H9 (cell line): ENCODE measurements at regions not wholly inside any gene's neighbourhood (a gene's known extent, or its start where the extent isn't known, plus 50 kb on each side); places are given as distances from the start of the nearest gene placed in this dataset.

ENCODE experiments used
- DNase-seq: peaks from one replicate; pipeline ENCODE4 v3.0.0-alpha.2; 2017
- H2AFZ ChIP-seq: one replicate; pipeline ENCODE4 v1.6.1; 2013; ENCODE audit warnings: mild to moderate bottlenecking, low read length, control low read depth, moderate library complexity
- H2AK5ac ChIP-seq: 2 replicates; pipeline ENCODE4 v1.6.1; 2013; ENCODE audit warnings: low read length, control low read depth, mixed read lengths; ENCODE audit not compliant: insufficient read length
- H2BK120ac ChIP-seq: one replicate; pipeline ENCODE4 v1.6.1; 2013; ENCODE audit warnings: low read depth, mild to moderate bottlenecking, low read length, control low read depth, inconsistent platforms; ENCODE audit not compliant: poor library complexity, severe bottlenecking
- H2BK12ac ChIP-seq: 2 replicates; pipeline ENCODE4 v1.6.1; 2013; ENCODE audit warnings: low read length, control low read depth, mixed read lengths, low read depth; ENCODE audit not compliant: insufficient read length
- H2BK15ac ChIP-seq: 2 replicates; pipeline ENCODE4 v1.6.1; 2013; ENCODE audit warnings: low read depth, low read length, control low read depth
- H2BK20ac ChIP-seq: one replicate; pipeline ENCODE4 v1.6.1; 2013; ENCODE audit warnings: low read depth, mild to moderate bottlenecking, low read length, control low read depth, inconsistent platforms; ENCODE audit not compliant: poor library complexity, severe bottlenecking
- H2BK5ac ChIP-seq: 2 replicates; pipeline ENCODE4 v1.6.1; 2013; ENCODE audit warnings: low read length, control low read depth, mixed read lengths; ENCODE audit not compliant: insufficient read length
- H3K14ac ChIP-seq: 2 replicates; pipeline ENCODE4 v1.6.1; 2013; ENCODE audit warnings: low read length, control low read depth; ENCODE audit not compliant: insufficient read depth
- H3K18ac ChIP-seq: 2 replicates; pipeline ENCODE4 v1.6.1; 2013; ENCODE audit warnings: low read depth, mild to moderate bottlenecking, mixed read lengths, low read length, control low read depth; ENCODE audit not compliant: insufficient read length
- H3K23ac ChIP-seq: 2 replicates; pipeline ENCODE4 v1.6.1; 2013; ENCODE audit warnings: low read length, control low read depth, mixed read lengths, low read depth; ENCODE audit not compliant: insufficient read length
- H3K23me2 ChIP-seq: 2 replicates; pipeline ENCODE4 v1.6.1; 2013; ENCODE audit warnings: low read depth, mild to moderate bottlenecking, mixed read lengths, low read length, control low read depth; ENCODE audit not compliant: insufficient read length, poor library complexity, severe bottlenecking
- H3K27ac ChIP-seq: 2 replicates; pipeline ENCODE4 v1.5.1; 2013; ENCODE audit warnings: low read length, control low read depth, mixed read lengths, low read depth; ENCODE audit not compliant: insufficient read length
- H3K27me3 ChIP-seq: 2 replicates; pipeline ENCODE4 v1.6.1; 2013; ENCODE audit warnings: low read length, control low read depth, inconsistent platforms; ENCODE audit not compliant: insufficient read depth
- H3K4ac ChIP-seq: 2 replicates; pipeline ENCODE4 v1.6.1; 2013; ENCODE audit warnings: low read depth, mild to moderate bottlenecking, control low read depth, inconsistent platforms, low read length, moderate library complexity
- H3K4me1 ChIP-seq: 2 replicates; pipeline ENCODE4 v1.6.1; 2013; ENCODE audit warnings: low read length, control low read depth, inconsistent platforms; ENCODE audit not compliant: insufficient read depth
- H3K4me2 ChIP-seq: 2 replicates; pipeline ENCODE4 v1.6.1; 2013; ENCODE audit warnings: low read length, control low read depth, mixed read lengths; ENCODE audit not compliant: insufficient read length, insufficient read depth
- H3K56ac ChIP-seq: 2 replicates; pipeline ENCODE4 v1.6.1; 2013; ENCODE audit warnings: low read depth, mild to moderate bottlenecking, mixed read lengths, low read length, control low read depth; ENCODE audit not compliant: insufficient read length
- H3K79me1 ChIP-seq: 2 replicates; pipeline ENCODE4 v1.6.1; 2013; ENCODE audit warnings: low read depth, mild to moderate bottlenecking, moderate library complexity, low read length, control low read depth, inconsistent platforms; ENCODE audit not compliant: insufficient read depth, poor library complexity, severe bottlenecking
- H3K79me2 ChIP-seq: 2 replicates; pipeline ENCODE4 v1.6.1; 2013; ENCODE audit warnings: low read length, control low read depth, inconsistent platforms; ENCODE audit not compliant: insufficient read depth
- H3K9ac ChIP-seq: 2 replicates; pipeline ENCODE4 v1.6.1; 2013; ENCODE audit warnings: low read length, control low read depth, mixed read lengths; ENCODE audit not compliant: insufficient read length; ENCODE audit errors: extremely low read depth
- H3K9me3 ChIP-seq: one replicate; pipeline ENCODE4 v1.6.1; 2013; ENCODE audit warnings: low read depth, low read length, inconsistent platforms; ENCODE audit not compliant: control insufficient read depth
- H3T11ph ChIP-seq: one replicate; pipeline ENCODE4 v1.6.1; 2013; ENCODE audit warnings: mild to moderate bottlenecking, low read length, control low read depth, inconsistent platforms
- H4K20me1 ChIP-seq: one replicate; pipeline ENCODE4 v1.6.1; 2013; ENCODE audit not compliant: control insufficient read depth, insufficient read length, insufficient read depth
- H4K5ac ChIP-seq: 2 replicates; pipeline ENCODE4 v1.6.1; 2013; ENCODE audit warnings: low read depth, mild to moderate bottlenecking, mixed read lengths, low read length, control low read depth; ENCODE audit not compliant: insufficient read length
- H4K8ac ChIP-seq: replicated peaks from 2 replicates; pipeline ENCODE4 v1.6.1; 2013; ENCODE audit warnings: low read length, control low read depth, mixed read lengths, low read depth; ENCODE audit not compliant: insufficient read length
- H4K91ac ChIP-seq: 2 replicates; pipeline ENCODE4 v1.6.1; 2013; ENCODE audit warnings: low read depth, mild to moderate bottlenecking, moderate library complexity, mixed read lengths, low read length, control low read depth; ENCODE audit not compliant: insufficient read length
- H3K27ac Mint-ChIP-seq, 3 experiments: 2 replicates in 2 of 3; 3 replicates in 1 of 3; pipeline ENCODE4 v1.8.0; 2020 to 2021; ENCODE audit warnings: mixed read lengths in 3 of 3, mild to moderate bottlenecking in 1 of 3, moderate library complexity in 1 of 3
- H3K27me3 Mint-ChIP-seq: 2 replicates; pipeline ENCODE4 v1.8.0; 2021; ENCODE audit warnings: low read depth, mild to moderate bottlenecking, moderate library complexity, mixed read lengths
- H3K36me3 Mint-ChIP-seq, 3 experiments: 2 replicates in 2 of 3; 3 replicates in 1 of 3; pipeline ENCODE4 v1.8.0; 2020 to 2021; ENCODE audit warnings: low read depth in 3 of 3, mixed read lengths in 3 of 3; ENCODE audit not compliant: insufficient read depth in 1 of 3
- H3K4me1 Mint-ChIP-seq, 2 experiments: 2 replicates each; pipeline ENCODE4 v1.8.0; 2020; ENCODE audit warnings: mixed read lengths in 2 of 2
- H3K4me3 Mint-ChIP-seq, 2 experiments: 2 replicates in 1 of 2; 3 replicates in 1 of 2; pipeline ENCODE4 v1.8.0; 2020 to 2021; ENCODE audit warnings: mild to moderate bottlenecking in 2 of 2, mixed read lengths in 2 of 2, moderate library complexity in 1 of 2
- H3K9me3 Mint-ChIP-seq, 2 experiments: 2 replicates in 1 of 2; 3 replicates in 1 of 2; pipeline ENCODE4 v1.8.0; 2020; ENCODE audit warnings: mild to moderate bottlenecking in 2 of 2, mixed read lengths in 2 of 2, moderate library complexity in 1 of 2
- WGBS: extraction: QIAGEN DNeasy Blood & Tissue Kit; methylation state at CpG from one replicate; pipeline ENCODE4 v1.1.7; 2013; ENCODE audit warnings: missing lambda C conversion rate, low lambda C conversion rate, mixed read lengths; ENCODE audit not compliant: insufficient read length; ENCODE audit errors: extremely low coverage; 5-methylcytosine and 5-hydroxymethylcytosine counted together
- TF ChIP-seq, protein P1 (sequence below): fragments of 200-600 bp; sonication (generic); conservative IDR thresholded peaks from 3 replicates; pipeline ENCODE4 v1.8.0; 2021; ENCODE audit warnings: antibody characterized with exemption, mild to moderate bottlenecking

DNA sequence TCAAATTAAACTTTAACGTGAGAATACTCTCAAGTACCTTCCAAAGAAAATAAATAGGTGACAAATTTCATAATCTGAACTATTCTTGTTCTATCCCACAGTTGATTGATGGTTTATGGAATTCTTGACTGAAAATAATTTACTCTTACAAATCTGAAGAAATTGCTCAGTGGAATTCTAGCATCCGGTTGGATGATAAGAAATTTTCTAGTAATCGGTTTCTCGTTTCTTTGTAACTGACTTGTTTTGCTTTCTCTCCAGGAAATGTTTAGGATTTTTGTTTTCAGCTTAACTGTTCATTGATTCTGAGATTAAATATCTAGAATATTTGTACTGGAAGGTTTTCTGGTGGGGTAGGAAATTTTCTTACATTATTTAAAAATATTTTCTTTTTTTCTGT is 558.9 kb upstream of the ADAMTS5 start:
- Histone ChIP-seq H3K4me2 (no peak overlapping the region), H3K56ac (no peak overlapping the region), H3K18ac (no peak overlapping the region), H3K9me3 (no peaks in the 10 kb centered on the region), H4K8ac (no peak overlapping the region), H2BK20ac (no peak overlapping the region), H3K27ac (no peak overlapping the region), H2BK120ac (no peak overlapping the region), H3K79me1 (no peaks in the 10 kb centered on the region), H2BK15ac (no peak overlapping the region), H2BK12ac (no peak overlapping the region), H3K27me3 (no peaks in the 10 kb centered on the region), H3T11ph (no peak overlapping the region), H3K9ac (no peak overlapping the region), H3K4me1 (no peaks in the 10 kb centered on the region), H3K79me2 (no peaks in the 10 kb centered on the region), H3K4ac (no peak overlapping the region), H3K14ac (no peak overlapping the region), H2AFZ (no peak overlapping the region), H2BK5ac (no peak overlapping the region), H3K23me2 (no peaks in the 10 kb centered on the region), H4K20me1 (no peaks in the 10 kb centered on the region), H2AK5ac (no peak overlapping the region), H3K23ac (no peak overlapping the region), H4K5ac (no peak overlapping the region), H4K91ac (no peak overlapping the region)
- no CpG with 5 or more reads among the region's 4 CpGs for WGBS
- Mint-ChIP-seq H3K4me3 (no peak overlapping the region), H3K4me1 (peaks cover 3 to 4% of the 10 kb centered on the region in 2 experiments; a peak in 3 of 4 replicates), H3K9me3 (peaks cover 17 to 19% of the 10 kb centered on the region in 2 experiments; a peak in 4 of 5 replicates), H3K36me3 (peaks cover 3 to 9% (median 3%) of the 10 kb centered on the region in 3 experiments; a peak in 6 of 7 replicates), H3K27ac (no peak overlapping the region), H3K27me3 (no peaks in the 10 kb centered on the region)
- no peak for DNase-seq
- TF ChIP-seq, protein P1, sequence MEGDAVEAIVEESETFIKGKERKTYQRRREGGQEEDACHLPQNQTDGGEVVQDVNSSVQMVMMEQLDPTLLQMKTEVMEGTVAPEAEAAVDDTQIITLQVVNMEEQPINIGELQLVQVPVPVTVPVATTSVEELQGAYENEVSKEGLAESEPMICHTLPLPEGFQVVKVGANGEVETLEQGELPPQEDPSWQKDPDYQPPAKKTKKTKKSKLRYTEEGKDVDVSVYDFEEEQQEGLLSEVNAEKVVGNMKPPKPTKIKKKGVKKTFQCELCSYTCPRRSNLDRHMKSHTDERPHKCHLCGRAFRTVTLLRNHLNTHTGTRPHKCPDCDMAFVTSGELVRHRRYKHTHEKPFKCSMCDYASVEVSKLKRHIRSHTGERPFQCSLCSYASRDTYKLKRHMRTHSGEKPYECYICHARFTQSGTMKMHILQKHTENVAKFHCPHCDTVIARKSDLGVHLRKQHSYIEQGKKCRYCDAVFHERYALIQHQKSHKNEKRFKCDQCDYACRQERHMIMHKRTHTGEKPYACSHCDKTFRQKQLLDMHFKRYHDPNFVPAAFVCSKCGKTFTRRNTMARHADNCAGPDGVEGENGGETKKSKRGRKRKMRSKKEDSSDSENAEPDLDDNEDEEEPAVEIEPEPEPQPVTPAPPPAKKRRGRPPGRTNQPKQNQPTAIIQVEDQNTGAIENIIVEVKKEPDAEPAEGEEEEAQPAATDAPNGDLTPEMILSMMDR: no peak
